ENCODE measurements at regions not wholly inside any gene's neighbourhood (a gene's known extent, or its start where the extent isn't known, plus 50 kb on each side); places are given as distances from the start of the nearest gene placed in this dataset.

DNA sequence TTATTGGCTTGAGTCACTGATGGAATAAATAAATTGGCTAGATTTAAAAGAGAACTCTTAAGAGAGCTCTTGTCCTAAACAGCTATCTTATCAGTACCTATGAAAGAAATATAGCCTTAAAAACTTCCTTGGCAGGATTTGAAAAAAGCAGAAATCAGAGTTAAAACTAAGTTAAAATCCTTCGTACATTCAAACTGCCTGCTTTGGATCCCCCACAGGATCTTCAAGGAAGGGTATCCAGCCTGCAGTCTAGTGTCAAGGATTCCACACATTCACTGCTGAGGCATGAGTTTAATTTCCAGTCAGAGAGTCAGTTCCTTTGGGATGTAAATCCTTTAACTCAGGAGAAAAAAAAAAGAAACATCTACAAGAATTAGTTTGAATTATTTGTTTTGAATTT is 242.9 kb upstream of the UBASH3B start:
- TF ChIP-seq, protein P1, sequence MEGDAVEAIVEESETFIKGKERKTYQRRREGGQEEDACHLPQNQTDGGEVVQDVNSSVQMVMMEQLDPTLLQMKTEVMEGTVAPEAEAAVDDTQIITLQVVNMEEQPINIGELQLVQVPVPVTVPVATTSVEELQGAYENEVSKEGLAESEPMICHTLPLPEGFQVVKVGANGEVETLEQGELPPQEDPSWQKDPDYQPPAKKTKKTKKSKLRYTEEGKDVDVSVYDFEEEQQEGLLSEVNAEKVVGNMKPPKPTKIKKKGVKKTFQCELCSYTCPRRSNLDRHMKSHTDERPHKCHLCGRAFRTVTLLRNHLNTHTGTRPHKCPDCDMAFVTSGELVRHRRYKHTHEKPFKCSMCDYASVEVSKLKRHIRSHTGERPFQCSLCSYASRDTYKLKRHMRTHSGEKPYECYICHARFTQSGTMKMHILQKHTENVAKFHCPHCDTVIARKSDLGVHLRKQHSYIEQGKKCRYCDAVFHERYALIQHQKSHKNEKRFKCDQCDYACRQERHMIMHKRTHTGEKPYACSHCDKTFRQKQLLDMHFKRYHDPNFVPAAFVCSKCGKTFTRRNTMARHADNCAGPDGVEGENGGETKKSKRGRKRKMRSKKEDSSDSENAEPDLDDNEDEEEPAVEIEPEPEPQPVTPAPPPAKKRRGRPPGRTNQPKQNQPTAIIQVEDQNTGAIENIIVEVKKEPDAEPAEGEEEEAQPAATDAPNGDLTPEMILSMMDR (optimal IDR thresholded peaks at IDR 0.05 in 1 of 3, IDR thresholded peaks at IDR 0.05 in 1 of 3, conservative IDR thresholded peaks at IDR 0.05 in 1 of 3; ENCODE audit: extremely low read depth in 1 of 3, insufficient read depth in 2 of 3, low read length in 3 of 3): no peak
- TF ChIP-seq EZH2 (IDR thresholded peaks at IDR 0.05; ENCODE audit: low read length): no peak
